Right renal pelvis (tissue), 4 donors: ENCODE measurements at regions not wholly inside any gene's neighbourhood (a gene's known extent, or its start where the extent isn't known, plus 50 kb on each side); places are given as distances from the start of the nearest gene placed in this dataset.
"Not testable (repeated sequence)": the region's sequence is repeated elsewhere in the genome, so short reads cannot be mapped to it uniquely, and the experiment has no call there.

Experiments
- DNase-seq, 4 donors: peaks; one replicate each; pipeline ENCODE4 v3.0.0-alpha.2; 2013; ENCODE audit warnings: low read depth in 4 of 4, low spot score in 3 of 4, missing footprints in 1 of 4

DNA sequence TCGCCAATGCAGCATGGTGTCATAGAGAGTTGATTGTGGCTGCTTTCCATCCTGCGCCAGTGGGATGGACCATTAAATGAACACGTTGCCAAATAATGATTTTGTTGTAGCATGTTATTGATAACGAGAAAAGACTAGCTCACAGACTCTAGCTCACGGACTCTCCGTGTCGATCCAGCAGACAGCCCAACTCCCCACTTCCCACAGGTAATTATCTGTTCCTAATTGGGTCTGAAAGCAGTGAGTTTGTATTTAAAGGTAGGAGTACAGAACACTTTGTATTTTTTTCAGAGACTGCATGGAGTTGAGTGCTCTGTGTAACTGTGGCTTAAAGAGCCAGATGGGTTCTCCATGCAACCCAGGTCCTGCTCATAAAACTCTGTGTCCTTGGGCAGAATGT lies 1250.5 kb downstream of the TYW1 start:
- no peak for DNase-seq

GRCh38 chr7:68247571-68247970 lies 1250.9 kb downstream of the TYW1 start:
- no peak for DNase-seq

- DNase-seq, result no peak
These were observed 1252.3 kb downstream of the TYW1 start for GRCh38 chr7:68248973-68249372.

GRCh38 chr7:68249611-68250010 lies 1253.0 kb downstream of the TYW1 start:
- DNase-seq, result no peak

- DNase-seq, result no peak
These were observed 1253.5 kb downstream of the TYW1 start for GRCh38 chr7:68250143-68250542.

GRCh38 chr7:68254815-68255214 lies 1258.2 kb downstream of the TYW1 start:
- not testable (repeated sequence) for DNase-seq

- no peak for DNase-seq
These were observed 1259.7 kb downstream of the TYW1 start for GRCh38 chr7:68256295-68256694.

DNA sequence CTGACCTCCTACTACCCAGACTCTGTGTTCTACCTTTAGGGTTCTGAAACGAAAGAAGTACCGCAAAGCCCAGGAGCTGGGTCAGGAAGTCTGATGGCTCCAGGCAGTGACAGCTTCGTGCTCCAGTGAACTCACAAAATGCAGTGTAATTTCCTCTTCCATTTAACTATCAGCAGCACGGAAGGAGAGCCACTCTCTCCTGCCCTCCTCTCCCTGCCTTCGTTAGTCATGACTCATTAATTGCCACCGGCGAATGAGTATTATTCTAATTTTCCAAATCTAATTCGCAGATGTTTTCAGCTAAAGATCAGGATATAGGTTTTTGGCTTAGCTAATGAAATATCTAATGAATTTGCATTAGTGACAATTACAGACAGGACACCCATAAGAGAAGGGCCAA lies 1262.0 kb downstream of the TYW1 start:
- DNase-seq, result peak in 1 of 4 donors; percentile 35

DNA sequence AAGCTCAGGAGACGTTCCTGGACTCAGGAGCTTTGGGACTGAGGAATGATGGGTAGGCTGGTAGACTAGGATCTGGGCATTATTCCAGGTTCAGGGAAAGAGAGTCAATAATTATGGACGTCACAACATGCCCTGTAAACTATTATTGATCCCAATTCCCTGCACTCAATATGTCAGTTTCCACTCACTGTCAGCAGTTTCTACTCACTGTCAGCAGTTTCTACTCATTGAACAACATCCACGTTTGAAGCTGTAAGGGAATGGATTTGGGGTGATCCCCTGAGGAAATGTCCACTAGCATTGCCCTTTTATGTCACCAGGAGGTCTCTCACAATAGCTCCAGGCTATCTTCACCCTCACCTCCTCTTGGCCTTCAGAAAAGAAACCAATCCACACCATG lies 1268.6 kb downstream of the TYW1 start:
- DNase-seq, result no peak

DNA sequence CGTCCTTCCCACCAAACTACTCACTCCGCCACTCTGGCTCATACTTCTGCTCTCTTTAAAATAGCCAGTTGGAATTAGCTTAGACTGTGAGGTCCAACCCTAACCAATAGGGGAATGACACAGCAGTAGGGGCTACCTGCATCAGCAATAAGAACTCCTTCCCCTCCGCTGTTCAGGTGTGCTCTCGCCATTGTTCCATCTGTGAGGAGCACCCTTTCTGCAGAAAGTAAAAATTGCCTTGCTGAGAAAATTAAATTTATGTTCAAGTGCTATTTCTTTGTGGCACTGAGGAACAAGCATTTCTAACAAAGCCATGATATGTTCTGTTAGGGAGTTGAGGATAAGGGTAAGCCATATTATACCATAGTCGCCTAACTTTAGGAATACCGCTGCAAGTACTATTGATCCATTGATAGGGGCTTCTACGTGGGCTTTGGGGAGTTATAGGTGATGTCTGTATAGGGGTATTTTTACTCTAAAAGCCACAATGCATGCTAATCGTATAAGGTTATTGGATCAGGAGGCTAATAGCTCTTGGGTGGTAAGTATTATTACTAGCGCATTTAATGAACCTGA lies 1269.5 kb downstream of the TYW1 start:
- no peak for DNase-seq

DNA sequence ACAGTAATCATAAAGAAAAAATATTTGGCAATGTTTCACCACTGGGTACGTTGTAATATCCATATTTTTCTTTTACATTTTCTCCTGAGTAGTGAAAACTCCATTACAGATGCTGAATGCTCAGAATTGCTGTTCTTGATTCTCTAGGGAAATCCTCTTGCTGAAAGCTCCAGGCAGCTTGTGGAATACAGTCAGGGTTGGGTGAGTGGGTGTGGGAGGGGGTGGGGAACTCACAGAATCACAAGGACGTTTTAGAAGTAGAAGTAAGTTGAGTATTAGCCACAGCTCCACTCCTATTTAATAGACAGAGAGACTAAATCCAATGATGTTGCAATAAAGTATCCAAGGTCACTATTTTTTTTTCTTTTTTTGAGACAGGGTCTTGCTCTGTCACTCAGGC lies 1270.9 kb downstream of the TYW1 start:
- DNase-seq, result no peak

GRCh38 chr7:68269405-68269804 lies 1272.8 kb downstream of the TYW1 start:
- DNase-seq, result no peak

DNA sequence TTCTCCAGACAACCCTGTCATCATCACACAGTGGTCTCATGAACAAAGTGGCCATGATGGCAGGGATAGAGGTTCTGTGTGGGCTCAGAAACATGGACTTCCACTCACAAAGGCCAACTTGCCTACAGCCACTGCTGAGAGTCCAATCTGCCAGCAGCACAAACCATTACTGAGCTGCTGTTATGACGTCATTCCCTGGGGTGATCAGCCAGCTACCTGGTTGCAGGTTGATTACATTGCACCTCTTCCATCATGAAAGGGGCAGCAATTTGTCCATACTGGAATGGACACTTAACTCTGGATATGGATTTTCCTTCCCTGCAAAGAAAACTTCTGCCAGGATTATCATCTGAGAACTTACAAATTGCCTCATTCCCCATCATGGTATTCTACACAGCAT lies 1275.9 kb downstream of the TYW1 start:
- DNase-seq, result no peak

- DNase-seq, result no peak
These were observed 1280.1 kb downstream of the TYW1 start for GRCh38 chr7:68276725-68277124.

DNA sequence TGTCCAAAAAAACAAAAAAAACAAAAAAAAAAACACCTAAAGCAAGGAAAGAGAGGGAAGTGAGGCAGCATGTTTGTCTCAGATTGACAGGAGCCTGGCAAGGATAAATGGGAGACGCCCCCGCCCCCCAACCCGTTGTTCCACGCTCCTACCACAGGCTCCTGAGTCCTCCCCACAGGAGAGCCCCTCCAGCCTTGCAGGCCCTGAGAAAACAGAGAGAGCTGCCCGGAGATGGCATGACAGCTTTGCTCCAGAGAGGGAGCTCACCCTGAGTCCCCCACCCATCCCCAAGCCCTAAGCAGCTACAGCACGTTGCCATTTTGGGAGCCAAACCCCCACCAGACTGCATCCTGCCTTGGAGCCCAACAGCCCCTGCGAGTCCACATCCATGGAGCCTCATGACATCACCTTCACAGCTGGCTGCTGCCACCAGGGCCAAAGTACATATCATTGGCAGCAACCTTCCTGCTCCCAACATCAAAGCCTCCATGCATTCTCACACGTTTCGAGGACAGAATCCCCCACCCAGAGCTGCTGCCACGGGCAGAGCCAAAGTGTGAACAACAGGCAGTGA lies 1283.3 kb downstream of the TYW1 start:
- no peak for DNase-seq

DNA sequence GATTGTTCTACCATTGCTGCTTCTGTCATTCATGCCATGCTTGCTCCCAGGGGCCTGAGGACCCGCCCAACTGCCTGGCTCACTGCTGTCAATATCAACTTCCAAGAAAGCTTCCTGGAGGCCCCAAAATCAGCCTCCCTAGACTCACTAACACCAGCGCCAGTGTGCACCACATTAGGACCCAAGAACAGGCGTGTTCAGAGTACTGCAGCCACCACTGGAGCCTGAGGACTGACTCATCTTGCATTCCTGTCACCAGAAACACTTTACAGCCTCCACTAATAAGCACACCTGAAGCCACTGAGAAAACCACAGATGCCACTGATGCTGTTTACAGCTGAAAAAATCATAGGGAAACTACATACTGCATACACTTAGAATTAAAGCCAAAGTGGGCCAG lies 1284.3 kb downstream of the TYW1 start:
- no peak for DNase-seq

- DNase-seq, result no peak
These were observed 1291.5 kb downstream of the TYW1 start for GRCh38 chr7:68288144-68288593.

GRCh38 chr7:68291710-68292109 lies 1295.1 kb downstream of the TYW1 start:
- DNase-seq, result no peak

- no peak for DNase-seq
These were observed 1298.8 kb downstream of the TYW1 start for GRCh38 chr7:68295386-68295785.

DNA sequence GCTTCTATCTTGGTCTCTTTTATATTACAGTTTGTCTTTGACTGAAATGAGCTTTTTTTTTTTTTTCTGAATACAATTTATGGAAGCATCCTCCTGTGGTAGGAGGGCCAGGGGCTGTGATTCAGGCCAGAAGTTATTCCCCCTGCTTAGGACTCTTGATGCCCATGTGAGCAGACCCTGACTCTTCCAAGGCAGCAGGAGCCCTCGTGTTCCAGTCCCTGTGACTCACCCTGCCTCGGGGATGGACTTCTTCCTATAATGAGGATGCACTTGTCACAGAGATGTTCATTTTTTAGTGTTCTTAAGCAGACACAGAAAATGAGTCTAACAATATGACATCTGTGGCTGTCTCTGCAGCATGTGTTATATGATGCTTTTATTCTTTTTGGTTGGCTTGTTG lies 1293.7 kb upstream of the AUTS2 start:
- DNase-seq, result no peak

DNA sequence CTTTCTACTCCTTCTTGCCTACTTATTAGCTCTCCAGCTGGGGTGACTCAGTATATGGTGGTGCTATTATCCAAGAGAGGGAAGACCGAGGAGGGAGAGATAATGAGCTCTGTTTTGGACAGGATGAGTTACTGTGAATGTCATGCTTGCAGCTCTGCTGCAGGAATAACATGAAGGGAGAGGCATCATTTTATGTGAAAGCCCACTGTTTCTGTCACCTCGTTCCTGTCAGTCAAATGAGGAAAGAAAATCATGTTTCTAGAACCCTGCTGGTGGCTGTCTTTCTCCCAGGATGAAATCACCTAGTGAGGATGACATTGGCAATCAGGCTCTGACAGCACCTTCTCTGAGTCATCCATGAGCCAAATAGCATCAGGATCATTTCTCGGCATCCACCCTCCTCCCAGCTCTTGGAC lies 1291.6 kb upstream of the AUTS2 start:
- DNase-seq, result no peak

GRCh38 chr7:68309271-68309670 lies 1289.0 kb upstream of the AUTS2 start:
- DNase-seq, result no peak

DNA sequence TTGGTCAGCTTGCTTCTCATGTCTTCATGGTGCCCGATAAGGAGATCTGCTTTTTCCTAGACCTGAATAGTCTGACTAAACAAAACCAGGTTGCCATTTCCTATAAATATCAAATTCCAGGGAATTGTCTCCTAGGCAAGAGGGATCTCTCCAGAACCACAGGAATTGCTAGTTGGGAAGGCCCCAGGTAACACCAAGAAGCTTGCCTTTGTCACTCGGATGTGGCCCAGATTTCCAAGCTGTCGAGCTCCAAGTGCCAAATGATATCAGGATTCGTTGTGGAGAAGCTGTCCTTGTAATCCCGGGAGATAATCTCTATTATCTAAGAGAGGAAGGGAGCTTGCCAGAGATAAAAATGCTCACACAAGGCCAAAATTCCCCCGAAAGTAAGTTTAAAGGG lies 1288.5 kb upstream of the AUTS2 start:
- no peak for DNase-seq
